ENCODE measurements at regions not wholly inside any gene's neighbourhood (a gene's known extent, or its start where the extent isn't known, plus 50 kb on each side); places are given as distances from the start of the nearest gene placed in this dataset.

DNA sequence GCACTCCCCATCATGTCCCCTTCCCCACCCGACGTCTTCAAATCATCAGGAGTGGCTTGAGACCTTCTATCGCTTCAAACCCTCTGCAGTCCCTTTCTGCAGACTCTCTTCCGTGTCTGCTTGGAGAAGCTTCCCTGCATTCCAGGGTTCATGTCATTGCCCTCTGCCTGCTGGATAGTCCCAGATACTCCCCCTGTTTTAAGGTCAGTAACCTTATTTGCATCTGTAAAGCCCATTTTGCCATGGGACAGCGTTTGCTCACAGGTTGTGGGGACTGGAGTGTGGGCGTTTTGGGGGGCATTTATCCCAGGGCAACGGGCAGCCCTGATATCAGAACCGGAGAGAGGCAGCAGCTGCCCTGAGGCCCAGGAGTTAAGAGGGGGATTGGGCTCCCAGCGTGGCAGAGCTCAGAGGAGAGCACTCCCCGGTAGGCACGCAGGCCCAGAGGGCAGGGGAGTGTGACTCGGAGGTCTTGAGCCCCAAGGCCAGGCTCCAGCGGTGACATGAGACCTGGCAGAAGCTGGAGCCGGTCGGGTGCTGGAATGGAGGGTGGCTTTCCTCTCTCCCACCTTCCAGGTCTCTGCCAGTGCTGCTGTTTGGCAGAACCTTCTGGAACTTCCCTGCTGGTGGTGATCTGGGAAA is 73.8 kb downstream of the RTP5 start:
- DNase-seq (ENCODE audit: low spot score), result no peak

DNA sequence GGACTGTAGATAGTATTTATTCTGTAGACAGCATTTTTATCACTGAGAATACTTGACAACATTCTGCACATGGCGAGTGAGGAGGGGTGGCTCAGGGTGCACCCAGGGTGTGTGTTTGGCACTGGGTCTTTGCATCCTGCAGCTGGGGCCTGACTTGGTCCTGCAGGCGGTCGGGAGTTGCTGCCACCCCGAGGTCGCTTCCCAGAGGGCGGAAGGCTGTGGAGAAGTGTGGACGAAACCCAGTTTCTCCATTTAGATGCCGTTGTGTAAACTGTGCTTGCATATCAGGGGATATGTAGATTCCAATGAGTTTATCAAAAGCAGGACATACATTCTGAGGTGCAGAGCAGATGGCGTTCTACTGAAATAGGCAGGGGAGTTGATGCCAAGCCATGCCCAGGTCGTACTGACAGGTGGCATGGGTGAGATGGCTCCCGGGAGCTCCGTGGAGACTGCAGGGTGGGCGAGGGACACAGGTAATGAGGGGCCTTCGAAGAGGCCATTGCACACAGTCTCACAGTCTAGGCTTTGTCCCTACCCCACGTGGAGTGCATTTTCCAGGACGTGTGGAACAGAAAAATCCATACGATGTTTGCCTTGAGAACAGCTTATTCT is 74.5 kb downstream of the RTP5 start:
- TF ChIP-seq, protein P1, sequence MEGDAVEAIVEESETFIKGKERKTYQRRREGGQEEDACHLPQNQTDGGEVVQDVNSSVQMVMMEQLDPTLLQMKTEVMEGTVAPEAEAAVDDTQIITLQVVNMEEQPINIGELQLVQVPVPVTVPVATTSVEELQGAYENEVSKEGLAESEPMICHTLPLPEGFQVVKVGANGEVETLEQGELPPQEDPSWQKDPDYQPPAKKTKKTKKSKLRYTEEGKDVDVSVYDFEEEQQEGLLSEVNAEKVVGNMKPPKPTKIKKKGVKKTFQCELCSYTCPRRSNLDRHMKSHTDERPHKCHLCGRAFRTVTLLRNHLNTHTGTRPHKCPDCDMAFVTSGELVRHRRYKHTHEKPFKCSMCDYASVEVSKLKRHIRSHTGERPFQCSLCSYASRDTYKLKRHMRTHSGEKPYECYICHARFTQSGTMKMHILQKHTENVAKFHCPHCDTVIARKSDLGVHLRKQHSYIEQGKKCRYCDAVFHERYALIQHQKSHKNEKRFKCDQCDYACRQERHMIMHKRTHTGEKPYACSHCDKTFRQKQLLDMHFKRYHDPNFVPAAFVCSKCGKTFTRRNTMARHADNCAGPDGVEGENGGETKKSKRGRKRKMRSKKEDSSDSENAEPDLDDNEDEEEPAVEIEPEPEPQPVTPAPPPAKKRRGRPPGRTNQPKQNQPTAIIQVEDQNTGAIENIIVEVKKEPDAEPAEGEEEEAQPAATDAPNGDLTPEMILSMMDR (IDR thresholded peaks at IDR 0.05; ENCODE audit: extremely low read depth, missing control alignments), result no peak
- DNase-seq (ENCODE audit: low spot score), result no peak

More for the DNA sequence above, 73.8 kb downstream of the RTP5 start:
- TF ChIP-seq, protein P1 (IDR thresholded peaks at IDR 0.05; ENCODE audit: extremely low read depth, missing control alignments), result no peak

DNA sequence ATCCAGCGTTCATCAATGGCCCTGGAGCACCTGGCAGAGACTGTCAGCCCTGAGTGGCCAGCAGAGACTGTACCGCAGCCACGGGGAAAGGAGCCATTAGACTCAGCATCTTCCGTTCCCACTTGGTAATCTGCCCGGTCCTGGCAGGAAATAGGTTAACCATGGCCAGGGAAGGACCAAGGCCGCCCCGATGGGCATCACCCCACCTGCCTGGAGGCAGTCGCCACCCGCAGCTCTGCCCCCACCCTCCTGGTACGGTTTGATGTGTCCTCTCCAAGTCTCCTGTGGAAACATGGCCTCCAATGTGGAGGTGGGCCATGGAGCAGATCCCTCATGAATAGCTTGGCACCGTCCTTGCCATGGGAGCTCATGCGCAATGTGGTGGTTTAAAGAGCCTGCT is 75.3 kb downstream of the RTP5 start:
- TF ChIP-seq, protein P1 (IDR thresholded peaks at IDR 0.05; ENCODE audit: extremely low read depth, missing control alignments), result no peak
- no peak for DNase-seq (ENCODE audit: low spot score)

DNA sequence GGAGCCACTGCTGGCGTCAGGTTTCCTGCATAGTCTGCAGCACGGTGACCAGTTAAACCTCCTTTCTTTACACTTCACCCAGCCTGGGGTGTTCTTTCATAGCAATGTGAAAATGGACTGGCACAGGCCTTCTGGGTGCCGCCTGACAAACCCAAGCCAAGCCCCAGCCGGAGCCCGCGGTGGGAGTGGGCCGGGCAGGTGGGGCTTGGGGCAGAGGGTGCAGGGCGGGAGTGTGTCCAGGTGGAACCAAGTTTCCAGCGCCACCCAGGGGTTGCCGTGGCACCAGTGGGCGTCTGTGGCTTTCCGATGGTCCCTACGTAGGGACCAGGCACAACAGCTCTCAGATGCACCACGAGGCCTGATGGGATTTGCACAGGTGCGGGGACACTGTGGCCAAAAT is 75.8 kb downstream of the RTP5 start:
- TF ChIP-seq, protein P1 (IDR thresholded peaks at IDR 0.05; ENCODE audit: extremely low read depth, missing control alignments), result no peak
- DNase-seq (ENCODE audit: low spot score), result no peak

DNA sequence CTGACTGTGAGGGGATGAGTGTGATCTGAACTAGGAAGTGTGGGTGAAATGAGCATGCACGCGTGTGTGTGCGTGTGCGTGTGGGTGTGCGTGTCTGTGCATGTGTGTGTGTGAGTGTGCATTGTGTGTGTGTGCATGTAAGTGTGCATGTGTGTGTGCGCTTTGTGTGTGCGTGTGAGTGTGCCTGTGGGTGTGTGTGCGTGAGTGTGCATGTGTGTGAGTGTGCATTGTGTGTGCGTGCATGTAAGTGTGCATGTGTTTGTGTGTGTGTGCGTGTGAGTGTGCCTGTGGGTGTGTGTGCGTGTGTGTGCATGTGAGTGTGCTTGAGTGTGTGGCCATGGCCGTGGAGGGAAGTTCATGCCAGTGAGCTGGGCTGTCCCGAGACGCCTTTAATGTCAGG is 76.3 kb downstream of the RTP5 start:
- no peak for DNase-seq (ENCODE audit: low spot score)
- TF ChIP-seq, protein P1 (IDR thresholded peaks at IDR 0.05; ENCODE audit: extremely low read depth, missing control alignments), result no peak

DNA sequence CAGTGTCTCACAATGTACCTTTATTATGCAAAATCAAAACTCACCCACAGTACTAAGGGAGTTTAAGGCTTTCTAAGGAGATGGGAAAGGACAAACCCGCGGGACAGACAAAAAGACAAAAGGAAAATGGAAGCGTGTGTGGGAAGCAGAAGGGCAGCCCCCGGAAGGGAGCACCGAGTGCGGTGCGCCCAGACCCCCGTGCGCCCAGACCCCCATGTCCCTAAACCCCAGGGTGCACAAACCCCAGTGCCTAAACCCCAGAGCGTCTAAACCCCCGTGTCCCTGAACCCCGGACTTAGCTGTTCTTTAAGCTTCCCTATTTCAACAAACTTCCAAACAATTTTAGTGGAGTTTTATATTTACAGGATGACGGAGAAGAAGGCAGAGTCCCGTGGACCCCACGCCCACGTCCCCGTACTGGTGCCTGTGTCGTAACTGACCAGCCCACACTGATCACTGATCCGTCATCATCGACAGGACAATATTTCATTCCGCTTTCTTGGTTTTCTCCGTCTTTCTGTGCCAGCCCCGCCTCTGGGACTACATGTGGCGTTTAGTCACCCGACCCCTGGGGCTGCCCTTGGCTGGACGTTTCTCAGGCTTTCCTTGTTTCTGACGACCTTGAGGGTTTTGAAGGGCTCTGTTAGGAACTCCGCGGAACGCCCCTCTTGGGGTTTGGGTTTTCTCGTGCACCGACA is 76.9 kb downstream of the RTP5 start:
- DNase-seq (ENCODE audit: low spot score), result no peak
- TF ChIP-seq, protein P1 (IDR thresholded peaks at IDR 0.05; ENCODE audit: extremely low read depth, missing control alignments), result no peak

DNA sequence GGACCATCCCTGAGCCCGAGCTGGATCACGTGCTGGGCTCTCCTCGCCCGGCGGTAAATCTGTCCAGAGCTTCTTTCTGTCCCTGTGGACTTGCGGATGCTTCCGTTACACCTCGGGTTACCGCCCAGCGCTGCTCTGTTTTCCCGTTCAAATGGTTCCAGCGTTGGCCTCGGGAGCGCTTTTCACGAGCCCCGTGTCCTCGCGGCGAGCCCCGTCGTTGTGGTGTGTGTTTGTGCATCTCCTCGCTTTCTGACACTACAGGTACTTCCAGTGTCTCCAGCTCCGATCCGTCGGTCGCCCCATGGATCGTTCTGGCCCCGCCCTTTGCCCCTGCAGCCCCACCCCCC is 77.4 kb downstream of the RTP5 start:
- TF ChIP-seq, protein P1 (IDR thresholded peaks at IDR 0.05; ENCODE audit: extremely low read depth, missing control alignments), result no peak
- DNase-seq (ENCODE audit: low spot score), result no peak
